ENCODE measurements at regions not wholly inside any gene's neighbourhood (a gene's known extent, or its start where the extent isn't known, plus 50 kb on each side); places are given as distances from the start of the nearest gene placed in this dataset.

GRCh38 chr9:7984692-7985091, 185.1 kb upstream of the DMAC1 start (continued):
- no peak for TF ChIP-seq MXI1 (conservative IDR thresholded peaks at IDR 0.05; ENCODE audit: poor library complexity, severe bottlenecking)

DNA sequence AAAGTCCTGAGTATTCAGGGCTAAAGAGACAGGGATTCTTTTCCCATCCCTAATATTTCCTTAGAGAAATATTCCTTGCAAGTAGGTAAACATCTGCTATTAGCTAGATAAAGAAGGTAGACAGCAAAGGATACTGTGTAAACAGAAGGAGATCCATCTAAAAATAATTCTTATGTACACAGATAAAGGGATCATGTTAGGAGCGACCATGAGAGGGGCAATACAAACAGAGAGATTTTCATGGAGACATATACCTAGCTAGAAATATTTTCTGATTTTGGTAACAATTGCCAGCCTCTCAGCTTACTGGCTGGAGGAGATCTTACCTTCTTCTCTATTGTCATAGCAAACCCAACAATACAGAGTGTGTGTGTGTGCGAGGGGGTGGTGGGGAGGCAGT, 184.6 kb upstream of the DMAC1 start:
- no peak for TF ChIP-seq TAF1 (IDR thresholded peaks at IDR 0.05; ENCODE audit: low read depth)
- TF ChIP-seq EZH2 (IDR thresholded peaks at IDR 0.05; ENCODE audit: borderline replicate concordance, insufficient read depth, low read length, poor library complexity, severe bottlenecking), result no peak
- TF ChIP-seq POLR2AphosphoS5 (IDR thresholded peaks at IDR 0.05), result no peak
- no peak for TF ChIP-seq RAD21 (conservative IDR thresholded peaks at IDR 0.05)
- TF ChIP-seq EP300 (conservative IDR thresholded peaks at IDR 0.05; ENCODE audit: poor library complexity, severe bottlenecking), result no peak
- no peak for TF ChIP-seq MXI1 (conservative IDR thresholded peaks at IDR 0.05; ENCODE audit: poor library complexity, severe bottlenecking)
- no peak for TF ChIP-seq SMC3 (conservative IDR thresholded peaks at IDR 0.05; ENCODE audit: poor library complexity)
- no peak for TF ChIP-seq CTCF (IDR thresholded peaks at IDR 0.05; ENCODE audit: poor library complexity, severe bottlenecking)
- TF ChIP-seq REST (IDR thresholded peaks at IDR 0.05; ENCODE audit: borderline replicate concordance), result no peak
- Histone ChIP-seq H3K9me3 (ENCODE audit: low read length) (no peaks in the 10 kb centered on the region), H3K27me3 (ENCODE audit: insufficient read depth, low read depth, low read length) (no peaks in the 10 kb centered on the region), H3K4me3 (ENCODE audit: low read length) (no peak overlapping the region), H2AFZ (ENCODE audit: low read depth, low read length) (peak overlapping the region; percentile 3), H3K79me2 (replicated peaks; ENCODE audit: insufficient read depth, low read length) (no peaks in the 10 kb centered on the region), H3F3A (ENCODE audit: insufficient read depth, low read length, poor library complexity, severe bottlenecking) (no peaks in the 10 kb centered on the region), H3K27ac (ENCODE audit: low read length) (no peak overlapping the region), H3K9ac (ENCODE audit: low read length) (no peak overlapping the region), H3K4me2 (ENCODE audit: low read length) (no peak overlapping the region), H3K36me3 (ENCODE audit: insufficient read depth, low read length) (no peaks in the 10 kb centered on the region), H3K9me2 (ENCODE audit: insufficient read depth, low read length) (no peaks in the 10 kb centered on the region), H4K20me1 (ENCODE audit: insufficient read depth) (no peaks in the 10 kb centered on the region)

DNA sequence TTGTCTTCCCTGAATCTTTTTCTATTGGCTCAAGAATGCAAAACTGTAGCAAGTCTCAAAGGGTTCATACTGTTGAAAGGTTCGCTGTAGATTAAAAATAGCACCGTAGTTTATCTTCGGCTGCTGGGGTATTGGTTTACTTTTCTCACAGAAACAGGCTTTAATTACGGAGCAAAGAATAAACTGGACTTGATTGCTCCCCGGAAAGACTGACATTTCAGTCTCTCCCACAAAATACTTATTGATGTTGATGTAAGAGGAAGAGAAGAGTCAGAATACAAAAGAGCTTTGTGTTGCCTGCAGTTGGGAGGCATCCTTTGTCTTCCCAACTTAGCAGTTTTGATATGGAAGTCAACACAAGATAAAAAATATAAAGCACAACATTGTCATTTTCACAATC, 183.9 kb upstream of the DMAC1 start:
- no peak overlapping the region for H3K27ac ChIP-seq (ENCODE audit: low read length)
- no peaks in the 10 kb centered on the region for H3K27me3 ChIP-seq (ENCODE audit: insufficient read depth, low read depth, low read length)
- no peak for TF ChIP-seq RAD21 (conservative IDR thresholded peaks at IDR 0.05)
- no peak for TF ChIP-seq POLR2AphosphoS5 (IDR thresholded peaks at IDR 0.05)
- TF ChIP-seq SMC3 (conservative IDR thresholded peaks at IDR 0.05; ENCODE audit: poor library complexity), result no peak
- TF ChIP-seq CTCF (IDR thresholded peaks at IDR 0.05; ENCODE audit: poor library complexity, severe bottlenecking), result no peak
- TF ChIP-seq EZH2 (IDR thresholded peaks at IDR 0.05; ENCODE audit: borderline replicate concordance, insufficient read depth, low read length, poor library complexity, severe bottlenecking), result no peak
- TF ChIP-seq MXI1 (conservative IDR thresholded peaks at IDR 0.05; ENCODE audit: poor library complexity, severe bottlenecking), result no peak
- no peak for TF ChIP-seq EP300 (conservative IDR thresholded peaks at IDR 0.05; ENCODE audit: poor library complexity, severe bottlenecking)
- no peaks in the 10 kb centered on the region for H3K9me3 ChIP-seq (ENCODE audit: low read length)
- no peaks in the 10 kb centered on the region for H3K9me2 ChIP-seq (ENCODE audit: insufficient read depth, low read length)
- H3K36me3 ChIP-seq (ENCODE audit: insufficient read depth, low read length), result no peaks in the 10 kb centered on the region
- no peaks in the 10 kb centered on the region for H4K20me1 ChIP-seq (ENCODE audit: insufficient read depth)
- no peak overlapping the region for H3K4me2 ChIP-seq (ENCODE audit: low read length)
- H2AFZ ChIP-seq (ENCODE audit: low read depth, low read length), result peak overlapping the region; percentile 3
- H3K4me3 ChIP-seq (ENCODE audit: low read length), result no peak overlapping the region
- H3K79me2 ChIP-seq (replicated peaks; ENCODE audit: insufficient read depth, low read length), result no peaks in the 10 kb centered on the region
- no peaks in the 10 kb centered on the region for H3F3A ChIP-seq (ENCODE audit: insufficient read depth, low read length, poor library complexity, severe bottlenecking)
- H3K9ac ChIP-seq (ENCODE audit: low read length), result no peak overlapping the region
